ENCODE measurements at regions not wholly inside any gene's neighbourhood (a gene's known extent, or its start where the extent isn't known, plus 50 kb on each side); places are given as distances from the start of the nearest gene placed in this dataset.

GRCh38 chr6:164276211-164276610 is 861.7 kb downstream of the QKI start:
- no peak for TF ChIP-seq CTCF (IDR thresholded peaks at IDR 0.05)
- TF ChIP-seq POLR2A (IDR thresholded peaks at IDR 0.05): no peak
